DMS53 treated with DMSO at 0.1 percent for 48 hours (cell line): ENCODE measurements at regions not wholly inside any gene's neighbourhood (a gene's known extent, or its start where the extent isn't known, plus 50 kb on each side); places are given as distances from the start of the nearest gene placed in this dataset.
"Not testable (repeated sequence)": the region's sequence is repeated elsewhere in the genome, so short reads cannot be mapped to it uniquely, and the experiment has no call there.

ENCODE experiments used
- DNase-seq: peaks from one replicate; lab custom pipeline; 2025; ENCODE audit not compliant: unreplicated experiment; lab: John Stamatoyannopoulos, UW

DNA sequence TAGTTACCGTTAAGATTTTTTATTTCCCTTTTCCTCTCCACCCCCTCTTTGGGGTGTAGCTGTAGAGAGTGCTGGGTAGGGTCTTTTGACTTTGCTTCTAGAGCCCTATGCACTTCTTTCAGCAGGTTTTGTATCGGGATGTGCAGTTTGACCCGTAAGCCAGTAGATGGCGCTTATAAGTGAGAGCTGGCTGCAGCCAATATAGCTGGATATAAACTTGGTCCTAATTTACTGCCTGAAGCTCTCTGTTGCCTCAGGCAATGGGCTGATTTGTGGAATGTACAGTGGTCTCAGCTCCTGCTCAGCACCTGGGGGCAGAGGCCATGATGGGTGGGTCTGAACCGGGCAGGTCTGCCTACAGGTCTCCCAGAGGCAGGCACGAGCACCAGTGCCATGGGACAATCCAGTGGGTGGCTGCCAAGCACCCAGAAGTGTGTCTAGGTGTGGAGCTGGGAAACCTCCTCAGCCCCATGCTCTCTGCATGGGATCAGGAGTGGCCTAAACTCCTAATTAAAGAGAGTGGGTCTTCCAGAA is 146.5 kb downstream of the SPANXN1 start:
- peak; percentile 3 for DNase-seq

DNA sequence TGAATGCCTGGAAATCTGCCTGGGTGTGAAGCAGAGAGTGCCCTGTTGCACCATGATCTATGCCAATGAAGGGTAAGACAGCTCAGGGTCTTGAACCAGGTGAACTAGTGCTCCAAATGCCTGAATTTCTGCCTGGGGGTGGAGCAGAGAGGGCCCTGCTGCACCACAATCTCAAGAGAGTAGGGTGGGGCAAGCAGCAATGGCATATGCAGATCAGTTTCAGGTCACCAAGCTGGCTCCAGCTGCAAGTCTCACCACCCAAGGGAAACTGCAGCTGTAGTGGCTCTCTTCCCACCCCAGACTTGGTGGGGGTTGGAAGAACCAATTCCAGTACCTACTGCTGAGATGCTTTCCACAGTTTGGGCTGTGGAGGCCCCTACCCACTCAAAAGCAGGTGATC is 147.0 kb downstream of the SPANXN1 start:
- DNase-seq, result no peak

DNA sequence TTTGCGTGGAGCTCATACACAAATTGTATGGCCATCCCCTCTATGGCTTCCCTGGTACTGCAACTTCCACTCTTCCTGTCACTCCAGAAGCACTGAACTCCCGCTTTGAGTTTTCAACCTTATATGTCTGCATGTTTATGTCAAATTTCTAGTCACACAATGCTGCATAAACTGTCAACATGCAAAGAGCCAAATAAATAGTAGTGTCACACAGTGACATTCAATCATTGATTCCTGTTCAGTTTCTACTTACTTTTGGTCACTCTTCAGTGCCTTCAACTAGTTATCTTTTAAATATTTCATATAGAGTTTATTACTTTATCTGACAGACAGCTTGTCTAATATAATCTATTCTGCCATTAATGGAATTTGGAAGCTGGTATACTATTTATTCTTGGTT is 149.3 kb downstream of the SPANXN1 start:
- DNase-seq, result no peak

DNA sequence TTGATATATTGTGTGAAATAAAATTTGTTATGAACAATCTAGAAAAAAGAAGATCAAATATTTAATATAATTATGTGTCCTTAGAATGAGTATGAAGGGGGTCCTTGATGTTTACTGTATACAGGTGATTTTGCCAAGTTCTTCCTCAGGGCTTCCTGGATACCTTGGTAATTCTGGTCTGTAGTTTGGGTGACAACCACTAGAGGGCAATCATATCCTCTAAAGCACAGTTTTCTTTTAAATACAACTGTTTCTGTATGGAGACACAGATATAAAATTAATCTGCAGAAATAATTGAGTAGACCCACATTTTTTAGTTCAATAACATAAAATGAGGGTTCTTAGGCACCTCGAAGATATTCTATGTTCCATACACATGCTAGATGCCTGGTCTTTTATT is 157.7 kb downstream of the SPANXN1 start:
- peak; percentile 5 for DNase-seq

DNA sequence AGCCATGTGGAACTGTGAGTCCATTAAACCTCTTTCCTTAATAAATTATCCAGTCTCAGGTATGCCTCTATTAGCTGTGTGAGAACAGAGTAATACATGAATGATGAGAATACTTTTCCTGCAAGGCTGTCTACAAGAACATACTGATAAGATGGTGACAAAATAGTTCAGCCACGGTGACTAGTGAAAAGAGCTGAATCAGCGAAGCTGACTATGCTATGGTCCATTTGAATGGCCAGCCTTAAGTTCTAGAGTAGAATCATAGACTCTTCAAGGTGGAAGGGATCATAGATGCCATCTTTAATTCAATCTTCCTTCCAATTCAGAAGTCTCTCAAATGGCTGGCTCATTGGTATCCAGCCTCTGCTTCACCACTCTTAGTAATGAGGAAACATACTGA is 163.3 kb downstream of the SPANXN1 start:
- DNase-seq, result no peak

DNA sequence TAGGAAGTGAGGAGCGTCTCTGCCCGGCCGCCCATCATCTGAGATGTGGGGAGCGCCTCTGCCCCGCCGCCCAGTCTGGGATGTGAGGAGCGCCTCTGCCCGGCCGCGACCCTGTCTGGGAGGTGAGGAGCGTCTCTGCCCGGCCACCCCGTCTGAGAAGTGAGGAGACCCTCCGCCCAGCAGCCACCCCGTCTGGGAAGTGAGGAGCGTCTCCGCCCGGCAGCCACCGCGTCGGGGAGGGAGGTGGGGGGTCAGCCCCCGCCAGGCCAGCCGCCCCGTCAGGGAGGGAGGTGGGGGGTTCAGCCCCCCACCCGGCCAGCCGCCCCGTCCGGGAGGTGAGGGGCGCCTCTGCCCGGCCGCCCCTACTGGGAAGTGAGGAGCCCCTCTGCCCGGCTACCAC is 188.9 kb downstream of the SPANXN1 start:
- not testable (repeated sequence) for DNase-seq

DNA sequence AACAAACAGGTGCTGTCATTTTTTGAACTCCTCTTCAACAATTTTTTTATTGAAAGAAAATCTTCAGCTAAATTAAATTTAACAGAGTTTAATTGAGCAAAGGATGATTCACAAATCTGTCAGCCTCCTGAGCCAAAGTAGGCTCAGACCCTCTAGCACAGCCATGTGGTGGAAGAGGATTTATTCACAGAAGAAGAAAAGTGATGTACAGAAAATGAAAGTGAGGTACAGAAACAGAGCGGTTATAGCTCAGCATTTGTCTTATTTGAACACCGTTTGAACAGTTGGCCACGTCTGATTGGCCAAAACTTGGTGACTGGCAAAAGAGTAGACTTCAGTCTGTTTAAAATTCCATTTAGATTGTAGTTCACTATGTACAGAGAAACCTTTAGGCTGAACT is 217.3 kb downstream of the SPANXN1 start:
- no peak for DNase-seq

DNA sequence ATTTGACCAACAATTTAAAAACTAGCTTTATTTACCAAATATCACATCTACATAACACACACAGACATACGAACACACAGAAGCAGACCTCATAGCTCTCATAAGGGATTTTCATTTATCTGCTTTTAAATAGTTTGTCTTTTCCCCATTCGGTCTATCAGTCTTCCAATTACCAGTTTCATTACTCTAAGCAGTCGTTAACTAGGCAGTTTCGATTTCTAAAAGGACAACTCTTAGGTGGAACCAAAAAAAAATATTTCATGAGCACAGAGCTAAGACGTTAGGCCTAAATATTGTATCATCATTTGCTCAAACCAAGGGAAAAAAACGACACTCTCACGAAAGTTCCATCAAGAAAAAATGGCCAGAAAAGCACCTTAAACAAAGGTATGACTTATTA is 228.4 kb downstream of the SPANXN1 start:
- no peak for DNase-seq

DNA sequence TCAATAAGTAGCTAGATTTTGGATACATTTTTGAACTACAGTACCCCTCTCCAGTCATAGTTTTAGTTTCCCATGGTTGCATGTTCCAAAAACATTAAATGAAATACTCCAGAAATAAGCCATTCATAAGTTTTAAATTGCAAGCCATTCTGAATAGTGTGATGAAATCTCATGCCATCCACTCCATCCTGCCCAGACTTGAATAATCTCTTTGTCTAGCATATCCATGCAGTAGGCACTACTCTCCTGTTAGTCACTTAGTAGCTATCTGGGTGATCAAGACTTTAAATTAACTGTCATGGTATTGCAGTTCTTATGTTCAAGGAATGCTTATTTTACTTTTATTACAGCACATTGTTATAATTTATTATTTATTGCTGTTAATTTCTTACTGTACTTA is 237.4 kb downstream of the SPANXN1 start:
- DNase-seq, result no peak

DNA sequence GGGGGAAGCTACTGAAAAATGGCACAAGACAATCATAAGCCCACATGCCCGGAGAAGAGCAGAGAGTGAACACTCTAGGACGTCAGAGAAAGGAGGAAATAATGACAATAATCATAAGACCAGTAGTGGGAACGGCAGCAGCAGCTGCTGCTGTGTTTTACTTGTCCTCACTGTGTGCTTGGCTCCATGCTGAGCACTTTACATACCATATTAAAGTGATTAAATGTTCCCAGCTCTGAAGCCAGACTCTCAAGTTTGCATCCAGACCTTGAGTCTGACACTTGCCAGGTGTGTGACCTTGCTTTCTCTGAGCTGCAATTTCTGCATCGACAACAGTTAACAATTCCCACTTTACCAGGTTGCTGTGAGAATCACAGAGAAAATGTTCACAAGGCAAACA is 255.4 kb downstream of the SPANXN1 start:
- DNase-seq, result no peak

DNA sequence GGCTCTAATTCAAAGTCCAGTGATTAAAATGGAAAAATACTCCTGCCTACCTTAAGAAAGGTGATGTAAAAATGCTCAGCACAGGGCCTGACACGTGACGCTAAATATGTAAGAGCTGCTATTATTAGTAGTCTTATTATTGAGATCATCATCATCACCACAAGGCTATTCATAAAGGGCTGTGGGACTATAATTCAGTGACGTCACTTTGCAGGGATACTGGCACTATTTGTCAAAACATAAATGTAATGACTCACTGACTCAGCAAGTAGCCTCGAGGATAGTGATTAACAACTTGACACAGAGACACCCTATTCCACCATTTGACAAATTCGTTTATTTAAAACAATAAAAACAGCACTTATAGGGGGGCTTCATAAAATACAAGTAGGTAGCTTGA is 258.9 kb downstream of the SPANXN1 start:
- DNase-seq, result no peak

DNA sequence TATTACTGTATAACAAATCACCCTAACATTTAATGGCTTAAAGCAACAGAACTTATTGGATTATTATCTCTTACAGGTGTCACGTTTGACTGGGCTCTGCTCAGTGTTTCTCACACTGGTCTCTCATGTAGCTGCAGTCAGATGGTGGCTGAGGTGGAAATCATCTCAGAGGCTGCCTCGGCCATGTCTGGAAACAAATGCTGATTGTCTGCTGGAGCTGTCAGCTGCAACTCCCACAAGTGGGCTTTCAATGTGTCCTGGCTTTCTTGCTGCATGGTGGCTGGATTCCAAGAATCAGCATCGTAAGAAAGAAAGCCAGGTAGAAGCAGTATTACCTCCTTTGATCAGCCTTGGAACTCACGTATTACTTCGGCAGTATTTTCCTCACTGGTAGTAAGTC is 277.6 kb downstream of the SPANXN1 start:
- DNase-seq, result no peak

DNA sequence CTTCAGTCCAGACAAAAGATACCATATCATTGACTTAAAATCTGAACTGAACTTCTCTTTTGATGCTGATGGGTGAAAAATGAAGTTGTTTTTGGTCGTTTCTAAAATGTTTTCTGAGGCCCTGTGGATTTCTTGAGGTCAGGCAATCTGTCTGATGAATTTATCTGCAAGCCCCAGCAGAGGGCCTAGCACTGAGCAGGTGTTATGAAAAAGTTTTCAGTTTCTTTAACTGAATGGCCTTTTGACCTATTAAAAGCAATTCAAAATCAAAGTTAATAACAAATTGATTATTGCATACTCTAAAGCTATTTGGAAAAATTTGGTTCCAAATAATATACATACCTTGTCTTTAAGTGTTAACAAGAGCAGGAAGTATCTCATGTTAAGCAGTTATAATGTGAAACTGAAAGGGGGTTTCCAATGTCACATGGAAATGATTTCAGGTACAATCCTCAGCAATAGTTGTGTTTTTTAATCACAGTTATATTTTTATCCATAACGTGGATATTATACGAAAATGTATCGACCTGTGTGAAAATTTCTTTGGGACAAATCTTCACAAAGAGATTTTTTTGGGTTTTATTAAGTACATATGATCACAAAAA is 285.0 kb downstream of the SPANXN1 start:
- no peak for DNase-seq

DNA sequence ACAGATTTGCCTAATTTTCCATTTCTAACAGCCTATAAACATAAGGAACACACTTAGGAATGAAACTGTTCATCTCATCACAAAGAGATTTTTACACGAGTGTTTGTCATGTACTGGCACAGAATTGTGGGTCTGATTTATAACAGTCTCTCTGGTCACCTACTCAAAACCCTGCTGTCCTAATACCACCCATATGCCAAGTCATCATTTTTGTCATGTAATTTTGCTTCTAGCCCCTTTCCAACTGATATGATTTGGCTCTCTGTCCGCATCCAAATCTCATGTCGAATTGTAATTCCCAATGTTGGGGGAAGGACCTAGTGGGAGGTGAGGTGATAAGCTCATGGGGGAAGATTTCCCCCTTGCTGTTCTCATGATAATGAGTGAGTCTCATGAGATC is 284.1 kb upstream of the SLITRK2 start:
- no peak for DNase-seq

DNA sequence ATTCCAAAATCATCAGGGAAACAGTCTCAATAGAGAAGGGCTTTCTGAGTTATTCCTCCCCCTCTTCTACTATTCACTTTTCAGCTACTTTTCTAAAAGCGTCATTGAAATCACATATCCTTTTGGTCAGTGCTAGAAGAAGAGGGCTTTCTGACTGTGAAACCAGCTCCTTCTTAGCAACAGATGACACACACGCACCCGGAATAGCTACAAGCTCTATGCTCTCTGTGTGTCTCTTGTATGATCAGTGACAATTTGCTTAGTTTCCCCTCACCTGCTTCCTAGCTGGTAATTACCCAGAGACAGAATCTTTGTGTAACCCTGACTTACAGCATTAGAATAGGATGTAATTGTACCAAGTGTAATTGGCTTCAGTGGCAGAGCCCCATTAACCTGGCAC is 268.1 kb upstream of the SLITRK2 start:
- DNase-seq, result no peak

DNA sequence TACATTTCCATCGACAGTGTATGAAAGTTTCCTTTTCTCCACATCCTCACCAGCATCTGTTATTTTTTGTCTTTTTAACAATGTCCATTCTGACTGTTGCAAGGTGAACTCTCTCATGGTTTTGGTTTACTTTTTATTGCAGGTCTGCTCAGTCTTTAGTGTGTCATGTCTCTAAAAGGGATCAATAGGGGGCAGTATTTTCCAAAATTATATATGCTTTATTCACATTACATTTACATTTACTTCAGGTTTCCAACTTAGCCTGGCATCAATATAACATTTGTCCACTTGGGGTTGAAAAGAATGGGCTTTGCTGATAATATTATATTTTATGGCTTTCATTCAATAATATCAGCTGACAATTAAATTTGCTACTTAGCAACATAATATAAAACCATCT is 265.0 kb upstream of the SLITRK2 start:
- DNase-seq, result no peak

DNA sequence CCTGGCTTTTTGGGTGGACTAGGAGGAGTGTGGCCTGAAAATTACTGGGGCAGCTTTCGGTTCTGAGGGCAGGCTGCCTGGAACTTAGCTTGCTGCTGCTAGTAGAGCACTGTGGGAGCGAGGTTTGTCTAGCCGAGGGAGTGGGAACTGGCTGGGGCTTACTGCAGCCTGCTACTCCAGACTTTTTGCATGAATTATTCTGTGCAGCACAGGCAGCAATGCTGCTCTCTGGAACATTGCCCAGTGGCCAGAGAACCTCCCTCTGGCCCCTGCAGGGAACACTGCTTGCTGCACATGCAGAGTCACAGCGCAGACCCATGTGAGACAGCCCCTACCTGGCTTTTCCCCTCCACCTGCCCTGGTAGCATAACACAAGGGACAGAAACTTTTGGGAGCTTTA is 263.9 kb upstream of the SLITRK2 start:
- no peak for DNase-seq

DNA sequence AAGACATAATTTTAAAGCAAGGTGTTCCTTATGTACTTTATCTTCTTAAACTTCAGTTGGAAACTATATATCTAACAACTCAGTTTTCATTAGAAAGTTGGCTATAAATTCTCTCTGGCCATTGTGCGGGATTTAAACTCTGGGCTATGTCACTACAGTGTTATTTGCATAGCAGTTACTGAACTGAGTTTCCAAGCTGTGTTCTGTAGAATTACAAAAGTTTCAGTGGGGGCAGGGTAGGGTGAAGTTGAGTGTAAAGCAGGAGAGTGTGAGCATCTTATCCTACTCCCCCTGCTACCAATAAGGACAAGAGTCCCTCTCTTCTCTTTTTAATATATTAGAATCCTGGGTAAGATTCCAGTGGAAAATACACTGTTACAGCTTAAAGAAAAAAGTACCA is 254.5 kb upstream of the SLITRK2 start:
- no peak for DNase-seq

DNA sequence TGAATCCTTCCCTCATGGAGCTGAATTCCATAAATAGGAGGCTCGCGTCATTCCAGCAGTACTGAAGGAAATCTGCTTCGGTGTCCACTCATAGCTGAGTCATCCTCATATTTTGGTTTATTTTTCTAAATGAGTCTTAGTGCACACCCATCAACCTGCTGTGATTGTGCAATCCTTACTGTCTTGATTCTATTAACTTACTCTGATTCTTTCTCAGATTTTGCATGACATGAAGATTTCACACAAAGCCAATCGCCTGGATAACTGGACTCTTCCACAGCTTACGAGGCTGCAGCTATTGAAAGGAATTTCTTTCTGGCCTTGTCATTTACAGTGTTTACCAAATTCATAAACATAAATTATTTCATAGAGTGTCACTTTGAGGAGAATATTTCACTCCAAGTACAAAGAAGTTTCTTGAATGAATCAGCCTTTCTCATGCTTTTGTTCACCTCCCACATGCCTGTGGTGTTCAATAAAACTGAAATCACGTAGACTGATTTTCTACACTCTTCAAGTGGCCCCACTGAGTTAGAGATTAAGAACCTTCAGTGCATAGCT is 207.6 kb upstream of the SLITRK2 start:
- no peak for DNase-seq

DNA sequence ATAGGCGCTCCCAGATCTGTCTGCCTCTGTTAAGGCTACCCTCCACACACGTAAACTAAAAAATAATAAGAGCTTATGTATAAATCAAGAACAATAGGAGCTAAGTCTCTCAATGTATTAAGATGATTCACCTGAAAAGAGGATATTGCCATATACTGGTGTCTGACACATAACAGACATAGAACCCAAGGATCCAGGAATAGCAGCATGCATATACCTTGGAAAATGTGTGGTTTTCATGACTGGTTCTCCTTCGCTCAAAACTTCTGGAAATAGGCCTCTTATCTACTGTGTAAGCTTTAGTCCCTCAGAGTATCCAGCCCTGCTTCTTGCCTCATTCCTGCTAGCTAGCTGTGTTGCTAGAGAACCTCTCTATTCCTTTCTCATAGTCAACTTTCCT is 203.7 kb upstream of the SLITRK2 start:
- no peak for DNase-seq

DNA sequence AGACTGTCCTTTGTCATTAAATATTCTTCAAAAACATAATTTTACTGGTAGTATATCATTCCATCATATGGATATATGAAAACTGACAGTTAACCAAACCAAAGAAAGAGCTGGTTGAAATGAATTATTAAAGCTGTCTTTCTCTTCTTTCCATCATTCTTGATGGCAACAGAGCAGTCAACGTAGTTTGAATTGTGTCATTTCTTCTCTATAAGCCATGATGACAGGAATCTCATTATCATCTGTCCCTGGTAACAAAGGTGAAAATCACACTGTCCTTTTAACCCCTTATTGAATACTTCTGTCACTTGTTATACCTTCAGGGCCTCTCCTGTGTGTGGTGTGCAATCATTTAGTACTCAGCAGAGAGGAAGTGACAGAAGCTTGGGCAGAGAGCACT is 197.0 kb upstream of the SLITRK2 start:
- DNase-seq, result no peak

DNA sequence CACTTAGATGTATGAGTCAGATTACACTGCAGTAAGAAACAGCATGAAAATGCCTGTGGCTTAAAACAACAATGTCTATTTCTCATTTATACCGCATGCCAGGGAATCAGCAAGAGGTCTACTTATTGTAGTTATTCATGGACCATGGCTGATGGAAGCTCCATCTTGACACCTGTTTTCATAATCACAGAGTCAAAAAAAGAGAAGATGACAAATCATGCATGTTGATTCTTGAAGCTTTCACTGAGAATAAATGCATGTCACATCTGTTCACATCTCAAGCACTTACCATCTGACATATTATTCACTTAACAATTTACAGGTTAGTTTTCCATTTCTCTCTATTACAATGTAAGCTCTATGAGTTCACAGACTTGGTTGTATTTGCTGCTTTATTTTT is 194.2 kb upstream of the SLITRK2 start:
- DNase-seq, result no peak

DNA sequence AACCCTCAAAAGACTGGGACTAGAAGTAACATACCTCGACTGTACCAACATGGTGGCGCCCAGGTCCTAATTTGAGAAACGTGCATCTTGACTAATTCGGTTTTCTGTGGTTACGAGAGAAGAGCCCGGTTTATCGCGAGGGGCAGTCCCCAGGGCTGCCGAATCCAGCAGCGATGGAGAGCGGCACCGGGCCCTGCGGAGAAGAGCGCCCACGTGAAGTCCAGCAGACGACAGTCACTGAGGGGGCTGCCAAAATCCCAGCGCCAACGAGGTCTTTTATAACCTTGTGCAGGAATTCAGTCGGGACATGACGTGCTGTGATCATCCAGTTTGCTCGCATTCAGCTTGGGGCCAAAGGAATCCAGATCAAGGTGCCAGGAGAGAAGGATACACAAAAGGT is 187.5 kb upstream of the SLITRK2 start:
- DNase-seq, result no peak
